Liver (tissue), 8 donors: ENCODE measurements at regions not wholly inside any gene's neighbourhood (a gene's known extent, or its start where the extent isn't known, plus 50 kb on each side); places are given as distances from the start of the nearest gene placed in this dataset.

ENCODE experiments used
- DNase-seq: peaks from one replicate; pipeline ENCODE4 v3.0.0-alpha.2; 2017; ENCODE audit warnings: low spot score
- H3K27ac ChIP-seq, 2 donors: one replicate each; pipeline ENCODE4 v1.7.0; 2013; ENCODE audit warnings: inconsistent platforms in 2 of 2, low read length in 2 of 2, control low read depth in 1 of 2, low read depth in 1 of 2, mild to moderate bottlenecking in 1 of 2
- H3K27me3 ChIP-seq, 4 donors: one replicate each; pipeline versions ENCODE4 v1.6.1 to v1.7.0; 2013; ENCODE audit warnings: low read length in 3 of 4, inconsistent platforms in 1 of 4, mild to moderate bottlenecking in 1 of 4, moderate library complexity in 1 of 4; ENCODE audit not compliant: control insufficient read depth in 4 of 4, insufficient read depth in 4 of 4
- H3K36me3 ChIP-seq, 4 donors: one replicate each; pipeline versions ENCODE4 v1.6.1 to v1.7.0; 2013; ENCODE audit warnings: low read length in 3 of 4, mild to moderate bottlenecking in 3 of 4, low read depth in 1 of 4, moderate library complexity in 1 of 4; ENCODE audit not compliant: control insufficient read depth in 4 of 4, insufficient read depth in 3 of 4
- H3K4me1 ChIP-seq, 4 donors: one replicate each; pipeline versions ENCODE4 v1.6.1 to v1.7.0; 2013; ENCODE audit warnings: low read length in 3 of 4, mild to moderate bottlenecking in 3 of 4, moderate library complexity in 1 of 4; ENCODE audit not compliant: control insufficient read depth in 4 of 4, insufficient read depth in 4 of 4
- H3K4me3 ChIP-seq, 3 donors: one replicate each; pipeline versions ENCODE4 v1.6.1 to v1.7.0; 2013; ENCODE audit warnings: low read length in 3 of 3, control low read depth in 1 of 3, low read depth in 1 of 3, mild to moderate bottlenecking in 1 of 3
- H3K9ac ChIP-seq, 2 donors: one replicate each; pipeline ENCODE4 v1.7.0; 2013; ENCODE audit warnings: low read length in 2 of 2, mild to moderate bottlenecking in 2 of 2, moderate library complexity in 2 of 2, control low read depth in 1 of 2, low read depth in 1 of 2
- H3K9me3 ChIP-seq, 4 donors: one replicate each; pipeline versions ENCODE4 v1.6.1 to v1.7.0; 2013; ENCODE audit warnings: low read length in 3 of 4; ENCODE audit not compliant: control insufficient read depth in 4 of 4
- EGR1 ChIP-seq, 2 donors: IDR thresholded peaks; 2 replicates each; pipeline ENCODE4 v1.6.1; 2016 to 2018; ENCODE audit warnings: antibody characterized with exemption in 2 of 2, low read depth in 2 of 2
- FOXA1 ChIP-seq: IDR thresholded peaks from 2 replicates; pipeline ENCODE4 v1.6.1; 2016; ENCODE audit warnings: antibody characterized with exemption
- FOXA2 ChIP-seq: IDR thresholded peaks from 2 replicates; pipeline ENCODE4 v1.6.1; 2016; ENCODE audit warnings: antibody characterized with exemption
- GABPA ChIP-seq, 2 donors: IDR thresholded peaks in 1 of 2; conservative IDR thresholded peaks in 1 of 2; 2 replicates each; pipeline ENCODE4 v1.6.1; 2016; ENCODE audit warnings: antibody characterized with exemption in 2 of 2, mild to moderate bottlenecking in 1 of 2, moderate library complexity in 1 of 2
- HNF4G ChIP-seq: IDR thresholded peaks from 2 replicates; pipeline ENCODE4 v1.6.1; 2016; ENCODE audit warnings: antibody characterized with exemption
- RAD21 ChIP-seq, 2 donors: IDR thresholded peaks; 2 replicates each; pipeline ENCODE4 v1.6.1; 2016; ENCODE audit warnings: antibody characterized with exemption in 2 of 2, mild to moderate bottlenecking in 2 of 2
- RXRA ChIP-seq, 2 donors: IDR thresholded peaks; 2 replicates each; pipeline ENCODE4 v1.6.1; 2017 to 2018; ENCODE audit warnings: antibody characterized with exemption in 2 of 2, mild to moderate bottlenecking in 1 of 2
- YY1 ChIP-seq: IDR thresholded peaks from 2 replicates; pipeline ENCODE4 v1.6.1; 2016; ENCODE audit warnings: antibody characterized with exemption, mild to moderate bottlenecking
- WGBS: extraction: QIAGEN DNeasy Blood & Tissue Kit; methylation state at CpG from one replicate; pipeline ENCODE4 v1.1.7; 2013; 5-methylcytosine and 5-hydroxymethylcytosine counted together
- TF ChIP-seq, protein P1 (sequence below): IDR thresholded peaks from 2 replicates; pipeline ENCODE4 v1.6.1; 2016; ENCODE audit warnings: antibody characterized with exemption
- TF ChIP-seq, protein P2 (sequence below): fragments of 150-350 bp; IDR thresholded peaks from 2 replicates; pipeline ENCODE4 v1.5.1; 2017; ENCODE audit warnings: improper control_type of control experiment, low read depth, low read length; ENCODE audit not compliant: missing input control
- TF ChIP-seq, protein P3 (sequence below): IDR thresholded peaks from 2 replicates; pipeline ENCODE4 v1.6.1; 2016; ENCODE audit warnings: antibody characterized with exemption, mild to moderate bottlenecking
- TF ChIP-seq, protein P4 (sequence below): IDR thresholded peaks from 2 replicates; pipeline ENCODE4 v1.6.1; 2016; ENCODE audit warnings: antibody characterized with exemption
- TF ChIP-seq, protein P5 (sequence below): IDR thresholded peaks from 2 replicates; pipeline ENCODE4 v1.6.1; 2016; ENCODE audit warnings: antibody characterized with exemption
- donor health status: healthy.
- donor health status: healthy.
- donor health status: healthy.
- donor health status: healthy.
- donor health status: healthy.

DNA sequence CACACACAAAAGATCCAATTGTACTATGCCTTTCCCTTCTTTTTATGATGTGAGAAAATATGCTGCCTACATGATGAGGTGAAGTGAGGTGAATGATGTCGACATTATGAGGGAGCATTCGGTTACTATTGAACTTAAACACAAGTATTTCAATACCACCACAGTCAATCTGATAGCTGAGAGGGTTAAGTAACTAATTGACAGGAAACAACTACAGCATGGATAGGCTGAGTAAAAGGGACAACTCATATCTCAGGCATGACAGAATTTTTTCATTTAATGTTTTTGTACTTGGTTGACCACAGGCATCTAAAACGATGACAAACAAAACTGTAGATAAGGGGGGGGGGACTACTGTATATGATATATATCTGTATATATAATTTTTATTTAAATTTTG, 488.9 kb downstream of the SH2D4B start:
- TF ChIP-seq, protein P1, sequence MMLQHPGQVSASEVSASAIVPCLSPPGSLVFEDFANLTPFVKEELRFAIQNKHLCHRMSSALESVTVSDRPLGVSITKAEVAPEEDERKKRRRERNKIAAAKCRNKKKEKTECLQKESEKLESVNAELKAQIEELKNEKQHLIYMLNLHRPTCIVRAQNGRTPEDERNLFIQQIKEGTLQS: no peak
- TF ChIP-seq RXRA (IDR thresholded peaks at IDR 0.05) (no peak), HNF4G (no peak), RAD21 (IDR thresholded peaks at IDR 0.05) (no peak), EGR1 (IDR thresholded peaks at IDR 0.05; ENCODE audit: low read depth in 2 of 2) (no peak), FOXA1 (no peak), GABPA (IDR thresholded peaks at IDR 0.05 in 1 of 2, conservative IDR thresholded peaks at IDR 0.05 in 1 of 2) (no peak), YY1 (no peak)
- TF ChIP-seq, protein P2, sequence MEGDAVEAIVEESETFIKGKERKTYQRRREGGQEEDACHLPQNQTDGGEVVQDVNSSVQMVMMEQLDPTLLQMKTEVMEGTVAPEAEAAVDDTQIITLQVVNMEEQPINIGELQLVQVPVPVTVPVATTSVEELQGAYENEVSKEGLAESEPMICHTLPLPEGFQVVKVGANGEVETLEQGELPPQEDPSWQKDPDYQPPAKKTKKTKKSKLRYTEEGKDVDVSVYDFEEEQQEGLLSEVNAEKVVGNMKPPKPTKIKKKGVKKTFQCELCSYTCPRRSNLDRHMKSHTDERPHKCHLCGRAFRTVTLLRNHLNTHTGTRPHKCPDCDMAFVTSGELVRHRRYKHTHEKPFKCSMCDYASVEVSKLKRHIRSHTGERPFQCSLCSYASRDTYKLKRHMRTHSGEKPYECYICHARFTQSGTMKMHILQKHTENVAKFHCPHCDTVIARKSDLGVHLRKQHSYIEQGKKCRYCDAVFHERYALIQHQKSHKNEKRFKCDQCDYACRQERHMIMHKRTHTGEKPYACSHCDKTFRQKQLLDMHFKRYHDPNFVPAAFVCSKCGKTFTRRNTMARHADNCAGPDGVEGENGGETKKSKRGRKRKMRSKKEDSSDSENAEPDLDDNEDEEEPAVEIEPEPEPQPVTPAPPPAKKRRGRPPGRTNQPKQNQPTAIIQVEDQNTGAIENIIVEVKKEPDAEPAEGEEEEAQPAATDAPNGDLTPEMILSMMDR: no peak
- TF ChIP-seq, protein P3, sequence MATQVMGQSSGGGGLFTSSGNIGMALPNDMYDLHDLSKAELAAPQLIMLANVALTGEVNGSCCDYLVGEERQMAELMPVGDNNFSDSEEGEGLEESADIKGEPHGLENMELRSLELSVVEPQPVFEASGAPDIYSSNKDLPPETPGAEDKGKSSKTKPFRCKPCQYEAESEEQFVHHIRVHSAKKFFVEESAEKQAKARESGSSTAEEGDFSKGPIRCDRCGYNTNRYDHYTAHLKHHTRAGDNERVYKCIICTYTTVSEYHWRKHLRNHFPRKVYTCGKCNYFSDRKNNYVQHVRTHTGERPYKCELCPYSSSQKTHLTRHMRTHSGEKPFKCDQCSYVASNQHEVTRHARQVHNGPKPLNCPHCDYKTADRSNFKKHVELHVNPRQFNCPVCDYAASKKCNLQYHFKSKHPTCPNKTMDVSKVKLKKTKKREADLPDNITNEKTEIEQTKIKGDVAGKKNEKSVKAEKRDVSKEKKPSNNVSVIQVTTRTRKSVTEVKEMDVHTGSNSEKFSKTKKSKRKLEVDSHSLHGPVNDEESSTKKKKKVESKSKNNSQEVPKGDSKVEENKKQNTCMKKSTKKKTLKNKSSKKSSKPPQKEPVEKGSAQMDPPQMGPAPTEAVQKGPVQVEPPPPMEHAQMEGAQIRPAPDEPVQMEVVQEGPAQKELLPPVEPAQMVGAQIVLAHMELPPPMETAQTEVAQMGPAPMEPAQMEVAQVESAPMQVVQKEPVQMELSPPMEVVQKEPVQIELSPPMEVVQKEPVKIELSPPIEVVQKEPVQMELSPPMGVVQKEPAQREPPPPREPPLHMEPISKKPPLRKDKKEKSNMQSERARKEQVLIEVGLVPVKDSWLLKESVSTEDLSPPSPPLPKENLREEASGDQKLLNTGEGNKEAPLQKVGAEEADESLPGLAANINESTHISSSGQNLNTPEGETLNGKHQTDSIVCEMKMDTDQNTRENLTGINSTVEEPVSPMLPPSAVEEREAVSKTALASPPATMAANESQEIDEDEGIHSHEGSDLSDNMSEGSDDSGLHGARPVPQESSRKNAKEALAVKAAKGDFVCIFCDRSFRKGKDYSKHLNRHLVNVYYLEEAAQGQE: no peak
- TF ChIP-seq, protein P4, sequence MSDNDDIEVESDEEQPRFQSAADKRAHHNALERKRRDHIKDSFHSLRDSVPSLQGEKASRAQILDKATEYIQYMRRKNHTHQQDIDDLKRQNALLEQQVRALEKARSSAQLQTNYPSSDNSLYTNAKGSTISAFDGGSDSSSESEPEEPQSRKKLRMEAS: no peak
- TF ChIP-seq, protein P5, sequence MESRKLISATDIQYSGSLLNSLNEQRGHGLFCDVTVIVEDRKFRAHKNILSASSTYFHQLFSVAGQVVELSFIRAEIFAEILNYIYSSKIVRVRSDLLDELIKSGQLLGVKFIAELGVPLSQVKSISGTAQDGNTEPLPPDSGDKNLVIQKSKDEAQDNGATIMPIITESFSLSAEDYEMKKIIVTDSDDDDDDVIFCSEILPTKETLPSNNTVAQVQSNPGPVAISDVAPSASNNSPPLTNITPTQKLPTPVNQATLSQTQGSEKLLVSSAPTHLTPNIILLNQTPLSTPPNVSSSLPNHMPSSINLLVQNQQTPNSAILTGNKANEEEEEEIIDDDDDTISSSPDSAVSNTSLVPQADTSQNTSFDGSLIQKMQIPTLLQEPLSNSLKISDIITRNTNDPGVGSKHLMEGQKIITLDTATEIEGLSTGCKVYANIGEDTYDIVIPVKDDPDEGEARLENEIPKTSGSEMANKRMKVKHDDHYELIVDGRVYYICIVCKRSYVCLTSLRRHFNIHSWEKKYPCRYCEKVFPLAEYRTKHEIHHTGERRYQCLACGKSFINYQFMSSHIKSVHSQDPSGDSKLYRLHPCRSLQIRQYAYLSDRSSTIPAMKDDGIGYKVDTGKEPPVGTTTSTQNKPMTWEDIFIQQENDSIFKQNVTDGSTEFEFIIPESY: no peak
- DNase-seq: no peak
- no peaks in the 10 kb centered on the region for H3K27me3 ChIP-seq
- no peaks in the 10 kb centered on the region for H3K4me1 ChIP-seq
- H3K27ac ChIP-seq: no peak overlapping the region
- H3K36me3 ChIP-seq: no peaks in the 10 kb centered on the region
- H3K9ac ChIP-seq: no peak overlapping the region
- WGBS: 65% methylated on average over 3 of the region's 3 CpGs
- no peak overlapping the region for H3K4me3 ChIP-seq
- H3K9me3 ChIP-seq: peaks cover 0 to 5% (median 0%) of the 10 kb centered on the region in 4 donors

DNA sequence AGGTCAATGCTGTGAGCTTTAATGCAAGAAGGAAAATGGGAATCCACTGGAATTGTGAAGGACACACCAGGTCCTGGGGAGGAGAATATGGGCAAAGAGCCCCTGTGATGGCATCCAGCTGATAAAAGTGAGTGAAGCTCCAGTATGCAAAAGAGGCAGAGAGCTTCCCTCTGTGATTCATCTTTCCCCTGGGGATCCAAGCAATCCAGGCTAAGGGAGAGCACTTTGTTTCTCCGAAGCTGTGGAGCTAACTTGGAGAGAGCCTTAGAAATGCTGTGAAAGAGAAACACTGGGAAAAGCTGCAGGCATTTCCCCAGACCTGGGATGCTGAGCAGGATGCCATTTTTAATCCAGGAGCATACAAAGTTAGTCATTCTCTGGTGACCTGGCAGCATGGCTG, 489.5 kb downstream of the SH2D4B start:
- H3K27me3 ChIP-seq: no peaks in the 10 kb centered on the region
- WGBS: 64% methylated on average over 1 of the region's 1 CpG
- TF ChIP-seq, protein P3: no peak
- TF ChIP-seq FOXA1: no peak
- TF ChIP-seq, protein P1: no peak
- no peak for TF ChIP-seq FOXA2

More for the DNA sequence above, 489.5 kb downstream of the SH2D4B start:
- Histone ChIP-seq H3K9me3 (peaks cover 0 to 5% (median 0%) of the 10 kb centered on the region in 4 donors), H3K4me3 (no peak overlapping the region), H3K36me3 (no peaks in the 10 kb centered on the region), H3K9ac (no peak overlapping the region), H3K27ac (no peak overlapping the region), H3K4me1 (no peaks in the 10 kb centered on the region)
- DNase-seq: no peak
